ENCODE measurements at regions not wholly inside any gene's neighbourhood (a gene's known extent, or its start where the extent isn't known, plus 50 kb on each side); places are given as distances from the start of the nearest gene placed in this dataset.
"Not testable (repeated sequence)": the region's sequence is repeated elsewhere in the genome, so short reads cannot be mapped to it uniquely, and the experiment has no call there.

GRCh38 chr12:33589576-33590114 lies 150.0 kb upstream of the SYT10 start:
- DNase-seq (ENCODE audit: low read depth) = no peak

- no peak for DNase-seq (ENCODE audit: low read depth)
Measured at GRCh38 chr12:33593753-33594152, 154.1 kb upstream of the SYT10 start.

- DNase-seq (ENCODE audit: low read depth) = no peak
Measured at GRCh38 chr12:33596061-33596460, 156.4 kb upstream of the SYT10 start.

- DNase-seq (ENCODE audit: low read depth) = no peak
Measured at GRCh38 chr12:33596814-33597213, 157.2 kb upstream of the SYT10 start.

- no peak for DNase-seq (ENCODE audit: low read depth)
Measured at GRCh38 chr12:33602515-33602914, 162.9 kb upstream of the SYT10 start.

- DNase-seq (ENCODE audit: low read depth) = peak; percentile 1
Measured at GRCh38 chr12:33605757-33606156, 166.1 kb upstream of the SYT10 start.

GRCh38 chr12:33609910-33610309 lies 170.3 kb upstream of the SYT10 start:
- no peak for DNase-seq (ENCODE audit: low read depth)

- no peak for DNase-seq (ENCODE audit: low read depth)
Measured at GRCh38 chr12:33614630-33615029, 175.0 kb upstream of the SYT10 start.

- no peak for DNase-seq (ENCODE audit: low read depth)
Measured at GRCh38 chr12:33617218-33617617, 177.6 kb upstream of the SYT10 start.

- DNase-seq (ENCODE audit: low read depth) = no peak
Measured at GRCh38 chr12:33628087-33628486, 188.5 kb upstream of the SYT10 start.

GRCh38 chr12:33634544-33634943 lies 194.9 kb upstream of the SYT10 start:
- DNase-seq (ENCODE audit: low read depth) = no peak

- not testable (repeated sequence) for DNase-seq (ENCODE audit: low read depth)
Measured at GRCh38 chr12:33636930-33637329, 197.3 kb upstream of the SYT10 start.

GRCh38 chr12:33639975-33640374 lies 200.4 kb upstream of the SYT10 start:
- peak; percentile 1 for DNase-seq (ENCODE audit: low read depth)

- no peak for DNase-seq (ENCODE audit: low read depth)
Measured at GRCh38 chr12:33649992-33650391, 210.4 kb upstream of the SYT10 start.

GRCh38 chr12:33650832-33651231 lies 211.2 kb upstream of the SYT10 start:
- no peak for DNase-seq (ENCODE audit: low read depth)

- no peak for DNase-seq (ENCODE audit: low read depth)
Measured at GRCh38 chr12:33653362-33653761, 213.7 kb upstream of the SYT10 start.

GRCh38 chr12:33654313-33654712 lies 214.7 kb upstream of the SYT10 start:
- no peak for DNase-seq (ENCODE audit: low read depth)

- no peak for DNase-seq (ENCODE audit: low read depth)
Measured at GRCh38 chr12:33663000-33663654, 223.5 kb upstream of the SYT10 start.

GRCh38 chr12:33669349-33669748 lies 229.7 kb upstream of the SYT10 start:
- no peak for DNase-seq (ENCODE audit: low read depth)

GRCh38 chr12:33670284-33670683 lies 230.7 kb upstream of the SYT10 start:
- DNase-seq (ENCODE audit: low read depth) = no peak

GRCh38 chr12:33671676-33672075 lies 232.1 kb upstream of the SYT10 start:
- DNase-seq (ENCODE audit: low read depth) = no peak

GRCh38 chr12:33672836-33673577 lies 233.4 kb upstream of the SYT10 start:
- no peak for DNase-seq (ENCODE audit: low read depth)

- DNase-seq (ENCODE audit: low read depth) = no peak
Measured at GRCh38 chr12:33676866-33677265, 237.2 kb upstream of the SYT10 start.
